ENCODE measurements at regions not wholly inside any gene's neighbourhood (a gene's known extent, or its start where the extent isn't known, plus 50 kb on each side); places are given as distances from the start of the nearest gene placed in this dataset.

- Histone ChIP-seq H3K27ac (peak overlapping the region; percentile 80), H3K9me3 (no peaks in the 10 kb centered on the region), H3K4me3 (peak overlapping the region; percentile 59), H3K36me3 (no peaks in the 10 kb centered on the region), H3K27me3 (no peaks in the 10 kb centered on the region), H3K4me1 (peaks cover 15% of the 10 kb centered on the region)
- TF ChIP-seq POLR2AphosphoS5 (IDR thresholded peaks at IDR 0.05) (no peak), POLR2A (IDR thresholded peaks at IDR 0.05) (no peak), EP300 (IDR thresholded peaks at IDR 0.05) (no peak), CTCF (IDR thresholded peaks at IDR 0.05) (no peak)
- whole genome bisulfite sequencing: 14% methylated on average over 6 of the region's 6 CpGs
- no peak for DNase-seq (ENCODE audit: low spot score in 2 of 2)
Observed at GRCh38 chr1:9429342-9429711, 109.9 kb upstream of the SLC25A33 start.

- WGBS: 46% methylated on average over 11 of the region's 11 CpGs
- no peak for DNase-seq (ENCODE audit: low spot score in 2 of 2)
- H3K9me3 ChIP-seq: no peaks in the 10 kb centered on the region
- H3K36me3 ChIP-seq: no peaks in the 10 kb centered on the region
- H3K27me3 ChIP-seq: no peaks in the 10 kb centered on the region
- peaks cover 44% of the 10 kb centered on the region for H3K4me1 ChIP-seq
- no peak for TF ChIP-seq POLR2AphosphoS5 (IDR thresholded peaks at IDR 0.05)
- no peak for TF ChIP-seq CTCF (IDR thresholded peaks at IDR 0.05)
- no peak for TF ChIP-seq EP300 (IDR thresholded peaks at IDR 0.05)
- no peak for TF ChIP-seq POLR2A (IDR thresholded peaks at IDR 0.05)
- peak overlapping the region; percentile 52 for H3K27ac ChIP-seq
- H3K4me3 ChIP-seq: no peak overlapping the region
Observed at GRCh38 chr1:9434247-9435152, 104.8 kb upstream of the SLC25A33 start.

GRCh38 chr1:9435153-9435636 lies 104.1 kb upstream of the SLC25A33 start:
- no peak for DNase-seq (ENCODE audit: low spot score in 2 of 2)
- Histone ChIP-seq H3K4me3 (no peak overlapping the region), H3K27ac (peak overlapping the region; percentile 52), H3K4me1 (peaks cover 44% of the 10 kb centered on the region), H3K36me3 (no peaks in the 10 kb centered on the region), H3K9me3 (no peaks in the 10 kb centered on the region), H3K27me3 (no peaks in the 10 kb centered on the region)
- WGBS: 38% methylated on average over 4 of the region's 4 CpGs
- no peak for TF ChIP-seq POLR2AphosphoS5 (IDR thresholded peaks at IDR 0.05)
- TF ChIP-seq POLR2A (IDR thresholded peaks at IDR 0.05): no peak
- no peak for TF ChIP-seq CTCF (IDR thresholded peaks at IDR 0.05)

- TF ChIP-seq EP300 (IDR thresholded peaks at IDR 0.05): no peak
- TF ChIP-seq CTCF (IDR thresholded peaks at IDR 0.05): no peak
- no peak for TF ChIP-seq POLR2A (IDR thresholded peaks at IDR 0.05)
- no peak for TF ChIP-seq POLR2AphosphoS5 (IDR thresholded peaks at IDR 0.05)
- Histone ChIP-seq H3K4me1 (peaks cover 50% of the 10 kb centered on the region), H3K27me3 (no peaks in the 10 kb centered on the region), H3K36me3 (no peaks in the 10 kb centered on the region), H3K4me3 (no peak overlapping the region), H3K27ac (peak overlapping the region; percentile 52), H3K9me3 (no peaks in the 10 kb centered on the region)
- no peak for DNase-seq (ENCODE audit: low spot score in 2 of 2)
- 61% methylated on average over 5 of the region's 5 CpGs for WGBS
Observed at GRCh38 chr1:9435854-9436640, 103.2 kb upstream of the SLC25A33 start.

- WGBS: 29% methylated on average over 14 of the region's 14 CpGs
- Histone ChIP-seq H3K36me3 (no peaks in the 10 kb centered on the region), H3K4me3 (no peak overlapping the region), H3K27ac (peak overlapping the region; percentile 82), H3K4me1 (peaks cover 67% of the 10 kb centered on the region), H3K9me3 (no peaks in the 10 kb centered on the region), H3K27me3 (no peaks in the 10 kb centered on the region)
- peak; percentile 87 to 91 for DNase-seq (ENCODE audit: low spot score in 2 of 2)
- TF ChIP-seq CTCF (IDR thresholded peaks at IDR 0.05) (no peak), EP300 (IDR thresholded peaks at IDR 0.05) (no peak), POLR2AphosphoS5 (IDR thresholded peaks at IDR 0.05) (peak in 2 of 3 donors; percentile 18 to 66), POLR2A (IDR thresholded peaks at IDR 0.05) (peak in 1 of 2 donors; percentile 26)
Observed at GRCh38 chr1:9437961-9438430, 101.3 kb upstream of the SLC25A33 start.

Data from suprapubic skin (tissue), 4 donors.